H1 (cell line): ENCODE measurements at regions not wholly inside any gene's neighbourhood (a gene's known extent, or its start where the extent isn't known, plus 50 kb on each side); places are given as distances from the start of the nearest gene placed in this dataset.

ENCODE experiments used
- CTCF ChIA-PET: fragments of 300-600 bp; sonication (Branson Sonifier 250); formaldehyde crosslinking; loops from one replicate; lab custom pipeline; 2021; ENCODE audit not compliant: partially characterized antibody; lab: Charles Lee
- POLR2A ChIA-PET: fragments of 300-600 bp; sonication (Branson Sonifier 250); formaldehyde crosslinking; loops from one replicate; lab custom pipeline; 2021; ENCODE audit warnings: inconsistent platforms; ENCODE audit not compliant: partially characterized antibody; lab: Charles Lee
- DNase-seq, 2 experiments: peaks; one replicate each; pipeline versions ENCODE4 v3.0.0 to v3.0.0-alpha.2; 2010 to 2022; ENCODE audit warnings: low spot score in 2 of 2, low read depth in 1 of 2, mixed read lengths in 1 of 2
- FAIRE-seq: peaks from 2 replicates; lab custom pipeline; 2011; peaks lifted over from hg19 to GRCh38; lab: Jason Lieb, UNC
- H2AFZ ChIP-seq: 2 replicates; pipeline ENCODE4 v1.8.1; 2012; ENCODE audit warnings: low read length, inconsistent platforms
- H2AK5ac ChIP-seq: 2 replicates; pipeline ENCODE4 v1.6.1; 2013; ENCODE audit warnings: low read depth, low read length
- H2BK120ac ChIP-seq: replicated peaks from 2 replicates; pipeline ENCODE3; 2013; ENCODE audit warnings: low read depth, low read length, inconsistent platforms
- H2BK12ac ChIP-seq: 2 replicates; pipeline ENCODE4 v1.6.1; 2013; ENCODE audit warnings: low read depth, low read length
- H2BK15ac ChIP-seq: 2 replicates; pipeline ENCODE4 v1.6.1; 2013; ENCODE audit warnings: low read length
- H2BK20ac ChIP-seq: 2 replicates; pipeline ENCODE4 v1.6.1; 2013; ENCODE audit warnings: low read length
- H2BK5ac ChIP-seq: 2 replicates; pipeline ENCODE4 v1.6.1; 2013; ENCODE audit warnings: low read depth, low read length
- H3K14ac ChIP-seq: 2 replicates; pipeline ENCODE4 v1.6.1; 2013; ENCODE audit warnings: inconsistent platforms; ENCODE audit not compliant: insufficient read length
- H3K18ac ChIP-seq: 2 replicates; pipeline ENCODE4 v1.6.1; 2013; ENCODE audit warnings: low read length; ENCODE audit errors: extremely low read depth
- H3K23ac ChIP-seq: 2 replicates; pipeline ENCODE4 v1.6.1; 2013; ENCODE audit warnings: inconsistent platforms; ENCODE audit not compliant: insufficient read length
- H3K23me2 ChIP-seq: 2 replicates; pipeline ENCODE4 v1.6.1; 2013; ENCODE audit warnings: low read depth, low read length
- H3K27ac ChIP-seq: 2 replicates; pipeline ENCODE4 v1.6.1; 2011; ENCODE audit warnings: low read depth, low read length, inconsistent platforms
- H3K27me3 ChIP-seq, 4 experiments: replicated peaks in 1 of 4; 1 replicate in 1 of 4; 2 replicates in 3 of 4; pipeline versions ENCODE4 v1.6.1 to v1.8.1; 2011 to 2013; ENCODE audit warnings: low read length in 3 of 4, mild to moderate bottlenecking in 3 of 4, inconsistent platforms in 2 of 4, mixed read lengths in 2 of 4, moderate library complexity in 1 of 4; ENCODE audit not compliant: control insufficient read depth in 3 of 4, insufficient read depth in 3 of 4; ENCODE audit errors: extremely low read depth in 1 of 4
- H3K36me3 ChIP-seq, 4 experiments: 2 replicates each; pipeline versions ENCODE4 v1.6.1 to v1.8.1; 2011 to 2013; ENCODE audit warnings: mild to moderate bottlenecking in 4 of 4, low read length in 3 of 4, moderate library complexity in 2 of 4, control low read depth in 1 of 4, inconsistent platforms in 1 of 4; ENCODE audit not compliant: insufficient read depth in 4 of 4, control insufficient read depth in 2 of 4
- H3K4ac ChIP-seq: replicated peaks from 2 replicates; pipeline ENCODE3; 2013; ENCODE audit warnings: low read length, low read depth, mixed read lengths, inconsistent platforms; ENCODE audit not compliant: insufficient read length
- H3K4me1 ChIP-seq, 4 experiments: replicated peaks in 1 of 4; 1 replicate in 1 of 4; 2 replicates in 3 of 4; pipeline versions ENCODE4 v1.6.1 to v1.8.1; 2011 to 2013; ENCODE audit warnings: low read length in 3 of 4, inconsistent platforms in 2 of 4, mixed read lengths in 1 of 4; ENCODE audit not compliant: insufficient read depth in 4 of 4, control insufficient read depth in 3 of 4
- H3K4me2 ChIP-seq, 2 experiments: 2 replicates each; pipeline versions ENCODE4 v1.6.1 to v1.8.1; 2011 to 2013; ENCODE audit warnings: low read depth in 2 of 2, low read length in 2 of 2, control low read depth in 1 of 2, inconsistent platforms in 1 of 2, mild to moderate bottlenecking in 1 of 2; ENCODE audit not compliant: insufficient read depth in 1 of 2
- H3K4me3 ChIP-seq, 4 experiments: fragments of 200-600, 300-600 bp in 1 of 4; sonication (generic), shearing (Covaris generic), sonication (Bioruptor Twin) in 1 of 4; 2 replicates each; pipeline versions ENCODE4 v1.5.1 to v1.8.1; 2011 to 2016; ENCODE audit warnings: low read length in 4 of 4, low read depth in 3 of 4, control low read depth in 2 of 4, inconsistent platforms in 2 of 4, mild to moderate bottlenecking in 2 of 4, mixed read lengths in 1 of 4, moderate library complexity in 1 of 4; ENCODE audit not compliant: insufficient read depth in 2 of 4; ENCODE audit errors: extremely low read depth in 1 of 4
- H3K56ac ChIP-seq: replicated peaks from 2 replicates; pipeline ENCODE3; 2013; ENCODE audit warnings: low read depth, mild to moderate bottlenecking, mixed read lengths, low read length, inconsistent platforms; ENCODE audit not compliant: insufficient read length
- H3K79me1 ChIP-seq: 2 replicates; pipeline ENCODE4 v1.6.1; 2013; ENCODE audit warnings: low read depth, low read length, control low read depth
- H3K79me2 ChIP-seq, 2 experiments: 2 replicates each; pipeline versions ENCODE4 v1.6.1 to v1.8.1; 2012 to 2013; ENCODE audit warnings: low read length in 2 of 2, mild to moderate bottlenecking in 2 of 2, inconsistent platforms in 1 of 2; ENCODE audit not compliant: insufficient read depth in 2 of 2, control insufficient read depth in 1 of 2
- H3K9ac ChIP-seq, 4 experiments: replicated peaks in 1 of 4; 1 replicate in 1 of 4; 2 replicates in 3 of 4; pipeline versions ENCODE4 v1.6.1 to v1.8.1; 2011 to 2013; ENCODE audit warnings: low read depth in 3 of 4, low read length in 3 of 4, control low read depth in 2 of 4, mild to moderate bottlenecking in 2 of 4, moderate library complexity in 2 of 4, inconsistent platforms in 1 of 4; ENCODE audit errors: extremely low read depth in 1 of 4
- H3K9me3 ChIP-seq, 2 experiments: 2 replicates each; pipeline versions ENCODE4 v1.6.1 to v1.8.1; 2012 to 2013; ENCODE audit warnings: mild to moderate bottlenecking in 2 of 2, moderate library complexity in 2 of 2, control low read depth in 1 of 2, inconsistent platforms in 1 of 2, low read depth in 1 of 2, low read length in 1 of 2, mixed read lengths in 1 of 2; ENCODE audit not compliant: insufficient read depth in 2 of 2
- H4K20me1 ChIP-seq, 2 experiments: replicated peaks in 1 of 2; 2 replicates each; pipeline versions ENCODE3 to v1.8.1; 2011 to 2013; ENCODE audit warnings: inconsistent platforms in 2 of 2, low read length in 2 of 2, mild to moderate bottlenecking in 1 of 2; ENCODE audit not compliant: insufficient read depth in 2 of 2, control insufficient read depth in 1 of 2
- H4K5ac ChIP-seq: 2 replicates; pipeline ENCODE4 v1.6.1; 2013; ENCODE audit warnings: low read length, low read depth, mixed read lengths, inconsistent platforms; ENCODE audit not compliant: insufficient read length
- H4K8ac ChIP-seq: 2 replicates; pipeline ENCODE4 v1.8.0; 2013; ENCODE audit warnings: mild to moderate bottlenecking, moderate library complexity, low read length, inconsistent platforms; ENCODE audit not compliant: insufficient read depth; ENCODE audit errors: extremely low read depth
- H4K91ac ChIP-seq: replicated peaks from 2 replicates; pipeline ENCODE3; 2013; ENCODE audit warnings: low read length, mixed read lengths, inconsistent platforms; ENCODE audit not compliant: insufficient read length
- ATF2 ChIP-seq: IDR thresholded peaks from 2 replicates; pipeline ENCODE4 v1.6.1; 2012; ENCODE audit warnings: low read length, inconsistent platforms
- BRCA1 ChIP-seq: IDR thresholded peaks from 2 replicates; pipeline ENCODE4 v1.6.1; 2012; ENCODE audit warnings: low read depth, low read length, improper control_type of control experiment
- CHD1 ChIP-seq: IDR thresholded peaks from 2 replicates; pipeline ENCODE4 v1.6.1; 2012; ENCODE audit warnings: low read depth, low read length, improper control_type of control experiment
- HDAC6 ChIP-seq: IDR thresholded peaks from one replicate; pipeline ENCODE4 v1.7.1; 2012; ENCODE audit warnings: low read depth, mild to moderate bottlenecking, inconsistent platforms, low read length, moderate library complexity
- JUND ChIP-seq: IDR thresholded peaks from 2 replicates; pipeline ENCODE4 v1.6.1; 2011; ENCODE audit warnings: mild to moderate bottlenecking, improper control_type of control experiment, low read length
- MAFK ChIP-seq: IDR thresholded peaks from 2 replicates; pipeline ENCODE4 v1.6.1; 2012; ENCODE audit warnings: low read depth, mild to moderate bottlenecking, improper control_type of control experiment, low read length
- NANOG ChIP-seq: IDR thresholded peaks from 2 replicates; pipeline ENCODE4 v1.6.1; 2011; ENCODE audit warnings: low read length, low read depth, mild to moderate bottlenecking, inconsistent platforms; ENCODE audit not compliant: insufficient read depth, poor library complexity, severe bottlenecking
- PHF8 ChIP-seq: fragments of 200-600 bp; sonication (generic); conservative IDR thresholded peaks from 2 replicates; pipeline ENCODE4 v1.7.1; 2012; ENCODE audit warnings: low read depth, mild to moderate bottlenecking, inconsistent platforms, low read length, moderate library complexity
- POLR2A ChIP-seq, 2 experiments: IDR thresholded peaks; 1 replicate in 1 of 2; 2 replicates in 1 of 2; pipeline ENCODE4 v1.6.1; 2011; ENCODE audit warnings: low read depth in 2 of 2, low read length in 2 of 2, mild to moderate bottlenecking in 2 of 2; ENCODE audit errors: control extremely low read depth in 1 of 2
- POU5F1 ChIP-seq: IDR thresholded peaks from 2 replicates; pipeline ENCODE4 v1.6.1; 2011; ENCODE audit warnings: low read depth, mild to moderate bottlenecking, low read length, moderate library complexity
- RFX5 ChIP-seq: IDR thresholded peaks from 2 replicates; pipeline ENCODE4 v1.6.1; 2011; ENCODE audit warnings: low read depth, low read length, improper control_type of control experiment, borderline replicate concordance
- RXRA ChIP-seq: IDR thresholded peaks from 2 replicates; pipeline ENCODE4 v1.6.1; 2011; ENCODE audit warnings: low read depth, mild to moderate bottlenecking, low read length, moderate library complexity; ENCODE audit not compliant: insufficient read depth
- SIN3A ChIP-seq, 2 experiments: IDR thresholded peaks in 1 of 2; conservative IDR thresholded peaks in 1 of 2; 2 replicates each; pipeline ENCODE4 v1.6.1; 2011 to 2012; ENCODE audit warnings: low read length in 2 of 2, improper control_type of control experiment in 1 of 2, low read depth in 1 of 2, mild to moderate bottlenecking in 1 of 2
- TAF7 ChIP-seq: optimal IDR thresholded peaks from 2 replicates; pipeline ENCODE3; 2011; ENCODE audit warnings: low read depth, mild to moderate bottlenecking, inconsistent platforms, low read length, moderate library complexity, borderline replicate concordance
- WGBS, 2 experiments: shearing (Covaris generic) in 1 of 2; methylation state at CpG; one replicate each; pipeline versions ENCODE4 v1.1.6 to v1.1.7; 2013 to 2015; ENCODE audit warnings: low lambda C conversion rate in 2 of 2, mixed read lengths in 2 of 2, inconsistent platforms in 1 of 2, low coverage in 1 of 2, missing lambda C conversion rate in 1 of 2; ENCODE audit not compliant: insufficient replicate concordance in 2 of 2, insufficient coverage in 1 of 2, insufficient read length in 1 of 2; ENCODE audit errors: extremely low coverage in 1 of 2, missing lambda C conversion rate in 1 of 2; 5-methylcytosine and 5-hydroxymethylcytosine counted together

GRCh38 chr21:17059936-17060335 lies 452.9 kb upstream of the CXADR start:
- H2BK12ac ChIP-seq: no peak overlapping the region
- no peak overlapping the region for H4K5ac ChIP-seq
- ChIA-PET CTCF (no interaction called here), POLR2A (no interaction called here)
- no peaks in the 10 kb centered on the region for H3K36me3 ChIP-seq
- no peak overlapping the region for H2BK20ac ChIP-seq
- no peak overlapping the region for H2AK5ac ChIP-seq
- no peak overlapping the region for H2BK15ac ChIP-seq
- no peak overlapping the region for H3K56ac ChIP-seq
- WGBS, 2 experiments: 87% methylated on average over 1 of the region's 1 CpG; no CpG with 5 or more reads in 1 of the 2 experiments
- no peak overlapping the region for H3K4me2 ChIP-seq
- no peak overlapping the region for H2BK120ac ChIP-seq
- H3K4ac ChIP-seq: no peak overlapping the region
- no peaks in the 10 kb centered on the region for H3K9me3 ChIP-seq
- no peak overlapping the region for H3K9ac ChIP-seq
- no peak overlapping the region for H3K27ac ChIP-seq
- no peaks in the 10 kb centered on the region for H3K79me1 ChIP-seq
- no peaks in the 10 kb centered on the region for H3K79me2 ChIP-seq
- no peak overlapping the region for H3K4me3 ChIP-seq
- DNase-seq: no peak
- H2BK5ac ChIP-seq: no peak overlapping the region
- H3K4me1 ChIP-seq: no peaks in the 10 kb centered on the region; a peak in 1 of 7 replicates
- H3K27me3 ChIP-seq: peaks cover 0 to 1% (median 0%) of the 10 kb centered on the region in 4 experiments; a peak in 1 of 7 replicates
- H3K23ac ChIP-seq: no peak overlapping the region
- no peak overlapping the region for H4K91ac ChIP-seq
- H3K14ac ChIP-seq: no peak overlapping the region
- no peak overlapping the region for H2AFZ ChIP-seq
- no peak overlapping the region for H3K18ac ChIP-seq
- H3K23me2 ChIP-seq: no peaks in the 10 kb centered on the region
- no peak overlapping the region for H4K8ac ChIP-seq
- FAIRE-seq: no peak
- no peaks in the 10 kb centered on the region for H4K20me1 ChIP-seq
- TF ChIP-seq JUND (no peak), RFX5 (no peak), ATF2 (no peak), CHD1 (no peak), POLR2A (IDR thresholded peaks at IDR 0.05; ENCODE audit: control extremely low read depth in 1 of 2, low read depth in 2 of 2, low read length in 2 of 2) (no peak), SIN3A (conservative IDR thresholded peaks at IDR 0.05 in 1 of 2, IDR thresholded peaks at IDR 0.05 in 1 of 2; ENCODE audit: low read depth in 1 of 2, low read length in 2 of 2) (no peak), RXRA (no peak), BRCA1 (no peak), POU5F1 (no peak), HDAC6 (no peak), NANOG (no peak), MAFK (no peak), PHF8 (no peak), TAF7 (no peak)
